Astrocyte of the cerebellum (primary cell): ENCODE measurements at regions not wholly inside any gene's neighbourhood (a gene's known extent, or its start where the extent isn't known, plus 50 kb on each side); places are given as distances from the start of the nearest gene placed in this dataset.

Experiments used
- DNase-seq: peaks from one replicate; pipeline ENCODE4 v3.0.0-alpha.2; 2011; ENCODE audit warnings: low read depth
- H3K4me3 ChIP-seq: 2 replicates; pipeline ENCODE4 v1.5.1; 2011; ENCODE audit warnings: mild to moderate bottlenecking, low read depth, low read length, moderate library complexity
- CTCF ChIP-seq: IDR thresholded peaks from 2 replicates; pipeline ENCODE4 v1.5.1; 2012; ENCODE audit warnings: low read length, low read depth, moderate library complexity, mild to moderate bottlenecking; ENCODE audit errors: missing control alignments
- in situ Hi-C: cut with HindIII; loops from 2 replicates; pipeline ENCODE4 v1.10.0; 2017; ENCODE audit warnings: low sequenced_read_pairs

- no peak for TF ChIP-seq CTCF
- DNase-seq = peak; percentile 53
- in situ Hi-C loops = no loop called here
- no peak overlapping the region for H3K4me3 ChIP-seq
Observed at GRCh38 chr10:132115732-132116131, 50.0 kb downstream of the JAKMIP3 start.

GRCh38 chr10:132117146-132117545 lies 51.4 kb downstream of the JAKMIP3 start:
- DNase-seq = no peak
- H3K4me3 ChIP-seq = no peak overlapping the region
- in situ Hi-C loops = no loop called here
- no peak for TF ChIP-seq CTCF

- H3K4me3 ChIP-seq = no peak overlapping the region
- DNase-seq = no peak
- in situ Hi-C loops = no loop called here
- no peak for TF ChIP-seq CTCF
Observed at GRCh38 chr10:132117636-132118190, 52.0 kb downstream of the JAKMIP3 start.

- H3K4me3 ChIP-seq = no peak overlapping the region
- in situ Hi-C loops = no loop called here
- no peak for TF ChIP-seq CTCF
- DNase-seq = no peak
Observed at GRCh38 chr10:132118366-132118765, 52.6 kb downstream of the JAKMIP3 start.

- in situ Hi-C loops = no loop called here
- DNase-seq = no peak
- TF ChIP-seq CTCF = no peak
- H3K4me3 ChIP-seq = no peak overlapping the region
Observed at GRCh38 chr10:132120200-132120599, 54.5 kb downstream of the JAKMIP3 start.

- no peak for TF ChIP-seq CTCF
- in situ Hi-C loops = no loop called here
- no peak overlapping the region for H3K4me3 ChIP-seq
- DNase-seq = no peak
Observed at GRCh38 chr10:132120734-132121510, 55.2 kb downstream of the JAKMIP3 start.

- no peak overlapping the region for H3K4me3 ChIP-seq
- in situ Hi-C loops = no loop called here
- no peak for TF ChIP-seq CTCF
Observed at GRCh38 chr10:132121511-132121830, 55.7 kb downstream of the JAKMIP3 start.

More at GRCh38 chr10:132121511-132121830, 55.7 kb downstream of the JAKMIP3 start:
- DNase-seq = no peak
